GM10248 (cell line): ENCODE measurements at regions not wholly inside any gene's neighbourhood (a gene's known extent, or its start where the extent isn't known, plus 50 kb on each side); places are given as distances from the start of the nearest gene placed in this dataset.

Experiments used
- CTCF ChIA-PET: fragments of 300-600 bp; sonication (Branson Sonifier 250); formaldehyde crosslinking; extraction: SDS; loops from one replicate; lab custom pipeline; 2021; ENCODE audit warnings: antibody characterized with exemption; lab: Yijun Ruan, JAX
- POLR2A ChIA-PET: fragments of 350-650 bp; sonication (Branson Sonifier 250); formaldehyde crosslinking; extraction: SDS; loops from one replicate; lab custom pipeline; 2020; ENCODE audit warnings: antibody characterized with exemption; lab: Yijun Ruan, JAX
- DNase-seq: peaks from one replicate; pipeline ENCODE4 v3.0.0; 2012; ENCODE audit errors: extremely low spot score
- TF ChIP-seq, protein P1 (sequence below): IDR thresholded peaks from 2 replicates; pipeline ENCODE4 v1.5.1; 2012; ENCODE audit warnings: mild to moderate bottlenecking, low read depth; ENCODE audit errors: extremely low read depth, missing control alignments, control extremely low read depth

GRCh38 chr2:78293768-78294167, 731.7 kb upstream of the REG3G start:
- POLR2A ChIA-PET, result no interaction called here
- CTCF ChIA-PET, result interaction anchor here (0.9 to 1.2 kb wide), 2 partner anchors 9 to 11 kb away, joined by 3 to 4 read pairs; no protein-coding TSS in a partner anchor
- no peak for DNase-seq
- TF ChIP-seq, protein P1, sequence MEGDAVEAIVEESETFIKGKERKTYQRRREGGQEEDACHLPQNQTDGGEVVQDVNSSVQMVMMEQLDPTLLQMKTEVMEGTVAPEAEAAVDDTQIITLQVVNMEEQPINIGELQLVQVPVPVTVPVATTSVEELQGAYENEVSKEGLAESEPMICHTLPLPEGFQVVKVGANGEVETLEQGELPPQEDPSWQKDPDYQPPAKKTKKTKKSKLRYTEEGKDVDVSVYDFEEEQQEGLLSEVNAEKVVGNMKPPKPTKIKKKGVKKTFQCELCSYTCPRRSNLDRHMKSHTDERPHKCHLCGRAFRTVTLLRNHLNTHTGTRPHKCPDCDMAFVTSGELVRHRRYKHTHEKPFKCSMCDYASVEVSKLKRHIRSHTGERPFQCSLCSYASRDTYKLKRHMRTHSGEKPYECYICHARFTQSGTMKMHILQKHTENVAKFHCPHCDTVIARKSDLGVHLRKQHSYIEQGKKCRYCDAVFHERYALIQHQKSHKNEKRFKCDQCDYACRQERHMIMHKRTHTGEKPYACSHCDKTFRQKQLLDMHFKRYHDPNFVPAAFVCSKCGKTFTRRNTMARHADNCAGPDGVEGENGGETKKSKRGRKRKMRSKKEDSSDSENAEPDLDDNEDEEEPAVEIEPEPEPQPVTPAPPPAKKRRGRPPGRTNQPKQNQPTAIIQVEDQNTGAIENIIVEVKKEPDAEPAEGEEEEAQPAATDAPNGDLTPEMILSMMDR, result no peak

GRCh38 chr2:78301166-78301789, 724.2 kb upstream of the REG3G start:
- DNase-seq, result no peak
- CTCF ChIA-PET, result no interaction called here
- POLR2A ChIA-PET, result no interaction called here
- TF ChIP-seq, protein P1, result no peak

DNA sequence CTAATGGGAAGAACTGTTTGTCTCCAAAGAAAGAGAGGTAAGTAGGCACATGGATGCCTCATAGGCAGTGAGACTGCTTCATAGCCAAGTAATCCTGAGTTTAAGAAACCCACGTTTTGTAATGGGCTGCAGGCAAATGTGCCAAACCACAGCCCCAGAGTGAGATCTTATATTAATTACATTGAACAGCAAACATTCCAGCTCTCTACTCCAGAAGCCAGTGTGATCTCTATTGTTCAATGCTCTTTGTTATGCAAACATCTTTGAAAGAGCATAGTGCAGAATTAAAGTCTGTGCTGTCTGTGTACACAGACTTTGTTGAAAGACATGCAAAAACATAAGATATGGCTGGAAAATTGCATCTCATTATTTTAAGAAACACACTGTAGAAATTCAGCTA, 720.8 kb upstream of the REG3G start:
- DNase-seq, result no peak
- ChIA-PET CTCF (no interaction called here), POLR2A (no interaction called here)
- TF ChIP-seq, protein P1, result no peak

GRCh38 chr2:78309460-78309859, 716.0 kb upstream of the REG3G start:
- POLR2A ChIA-PET, result no interaction called here
- CTCF ChIA-PET, result no interaction called here
- TF ChIP-seq, protein P1, result no peak
- no peak for DNase-seq

- ChIA-PET CTCF (no interaction called here), POLR2A (no interaction called here)
- TF ChIP-seq, protein P1, result no peak
- DNase-seq, result no peak
Observed at GRCh38 chr2:78315368-78315767, 710.1 kb upstream of the REG3G start.

GRCh38 chr2:78318275-78318674, 707.2 kb upstream of the REG3G start:
- POLR2A ChIA-PET, result no interaction called here
- TF ChIP-seq, protein P1, result no peak
- no peak for DNase-seq
- CTCF ChIA-PET, result no interaction called here
